A673 (cell line): ENCODE measurements at regions not wholly inside any gene's neighbourhood (a gene's known extent, or its start where the extent isn't known, plus 50 kb on each side); places are given as distances from the start of the nearest gene placed in this dataset.

Experiments used
- CTCF ChIP-seq: fragments of 300-800, 200-600 bp; sonication (generic); conservative IDR thresholded peaks from 2 replicates; pipeline ENCODE4 v1.5.1; 2017; ENCODE audit warnings: low read depth, mild to moderate bottlenecking, antibody characterized with exemption, low read length, moderate library complexity, mixed read lengths
- EZH2 ChIP-seq: fragments of 200-600 bp; sonication (generic); IDR thresholded peaks from 2 replicates; pipeline ENCODE4 v1.6.1; 2017; ENCODE audit warnings: borderline replicate concordance, low read depth, mild to moderate bottlenecking, mixed read lengths, antibody characterized with exemption, low read length; ENCODE audit not compliant: poor library complexity, severe bottlenecking

- TF ChIP-seq CTCF (no peak), EZH2 (no peak)
Observed at GRCh38 chr9:87390361-87390760, 107.3 kb upstream of the DAPK1 start.
